Neuronal stem cell (in vitro differentiated cells): ENCODE measurements at regions not wholly inside any gene's neighbourhood (a gene's known extent, or its start where the extent isn't known, plus 50 kb on each side); places are given as distances from the start of the nearest gene placed in this dataset.

Source experiments
- DNase-seq: peaks from one replicate; pipeline ENCODE4 v3.0.0-alpha.2; 2013; ENCODE audit warnings: low spot score
- H2AFZ ChIP-seq: one replicate; pipeline ENCODE4 v1.6.1; 2013; ENCODE audit warnings: mild to moderate bottlenecking, low read length, inconsistent platforms
- H2AK5ac ChIP-seq: 2 replicates; pipeline ENCODE4 v1.6.1; 2013; ENCODE audit warnings: low read depth, mild to moderate bottlenecking, inconsistent platforms, low read length, moderate library complexity, mixed read lengths
- H2BK120ac ChIP-seq: 2 replicates; pipeline ENCODE4 v1.6.1; 2013; ENCODE audit warnings: low read depth, mild to moderate bottlenecking, inconsistent platforms, low read length, moderate library complexity, mixed read lengths
- H2BK12ac ChIP-seq: one replicate; pipeline ENCODE4 v1.6.1; 2013; ENCODE audit warnings: low read length, inconsistent platforms
- H2BK15ac ChIP-seq: 2 replicates; pipeline ENCODE4 v1.6.1; 2013; ENCODE audit warnings: mild to moderate bottlenecking, low read length, inconsistent platforms, mixed read lengths
- H2BK5ac ChIP-seq: one replicate; pipeline ENCODE4 v1.6.1; 2013; ENCODE audit warnings: inconsistent platforms, mild to moderate bottlenecking, low read length, moderate library complexity
- H3K14ac ChIP-seq: one replicate; pipeline ENCODE4 v1.6.1; 2013; ENCODE audit warnings: low read length, inconsistent platforms
- H3K18ac ChIP-seq: 2 replicates; pipeline ENCODE4 v1.6.1; 2013; ENCODE audit warnings: low read length, inconsistent platforms
- H3K23ac ChIP-seq: 2 replicates; pipeline ENCODE4 v1.6.1; 2013; ENCODE audit warnings: low read depth, mild to moderate bottlenecking, mixed read lengths, low read length, inconsistent platforms; ENCODE audit not compliant: poor library complexity
- H3K27ac ChIP-seq: replicated peaks from 3 replicates; pipeline ENCODE4 v1.5.1; 2013; ENCODE audit warnings: low read length, inconsistent platforms
- H3K27me3 ChIP-seq, 3 experiments: 2 replicates each; pipeline ENCODE4 v1.6.1; 2013; ENCODE audit warnings: low read length in 3 of 3, mild to moderate bottlenecking in 2 of 3, inconsistent platforms in 1 of 3, low read depth in 1 of 3, mixed read lengths in 1 of 3, moderate library complexity in 1 of 3; ENCODE audit not compliant: control insufficient read depth in 3 of 3, insufficient read depth in 3 of 3
- H3K36me3 ChIP-seq, 2 donors: replicated peaks in 1 of 2; 2 replicates each; pipeline ENCODE4 v1.6.1; 2013; ENCODE audit warnings: low read length in 2 of 2; ENCODE audit not compliant: control insufficient read depth in 2 of 2, insufficient read depth in 2 of 2
- H3K4ac ChIP-seq: 2 replicates; pipeline ENCODE4 v1.6.1; 2013; ENCODE audit warnings: inconsistent platforms, mild to moderate bottlenecking, low read length, moderate library complexity
- H3K4me1 ChIP-seq, 2 donors: 1 replicate in 1 of 2; 2 replicates in 1 of 2; pipeline ENCODE4 v1.6.1; 2013; ENCODE audit warnings: low read length in 2 of 2, low read depth in 1 of 2; ENCODE audit not compliant: control insufficient read depth in 2 of 2, insufficient read depth in 1 of 2
- H3K4me2 ChIP-seq: one replicate; pipeline ENCODE4 v1.6.1; 2013; ENCODE audit warnings: mild to moderate bottlenecking, low read length, inconsistent platforms; ENCODE audit not compliant: insufficient read depth, poor library complexity, severe bottlenecking
- H3K4me3 ChIP-seq, 2 donors: 2 replicates each; pipeline ENCODE4 v1.5.1; 2013; ENCODE audit warnings: low read length in 2 of 2, mild to moderate bottlenecking in 2 of 2, inconsistent platforms in 1 of 2, moderate library complexity in 1 of 2
- H3K79me1 ChIP-seq: one replicate; pipeline ENCODE4 v1.6.1; 2013; ENCODE audit warnings: low read depth, mild to moderate bottlenecking, inconsistent platforms, low read length, moderate library complexity
- H3K9ac ChIP-seq: one replicate; pipeline ENCODE4 v1.6.1; 2013; ENCODE audit warnings: mild to moderate bottlenecking, low read depth, low read length, inconsistent platforms; ENCODE audit not compliant: poor library complexity
- H3K9me3 ChIP-seq, 2 donors: replicated peaks in 1 of 2; 2 replicates each; pipeline versions ENCODE3 to v1.6.1; 2013; ENCODE audit warnings: low read length in 2 of 2, mild to moderate bottlenecking in 2 of 2, inconsistent platforms in 1 of 2, low read depth in 1 of 2, mixed read lengths in 1 of 2, moderate library complexity in 1 of 2; ENCODE audit not compliant: control insufficient read depth in 2 of 2, insufficient read depth in 1 of 2
- H4K8ac ChIP-seq: one replicate; pipeline ENCODE4 v1.6.1; 2013; ENCODE audit warnings: low read depth, mild to moderate bottlenecking, inconsistent platforms, low read length, moderate library complexity
- H4K91ac ChIP-seq: one replicate; pipeline ENCODE4 v1.6.1; 2013; ENCODE audit warnings: low read length, low read depth, mild to moderate bottlenecking, inconsistent platforms; ENCODE audit not compliant: poor library complexity
- WGBS, 2 donors: extraction: QIAGEN DNeasy Blood & Tissue Kit; methylation state at CpG; one replicate each; pipeline ENCODE4 v1.1.7; 2013; ENCODE audit warnings: missing lambda C conversion rate in 2 of 2, mixed read lengths in 1 of 2; ENCODE audit not compliant: insufficient read length in 2 of 2, insufficient replicate concordance in 1 of 2; ENCODE audit errors: extremely low coverage in 2 of 2; 5-methylcytosine and 5-hydroxymethylcytosine counted together

- Histone ChIP-seq H4K91ac (no peak overlapping the region), H2AK5ac (no peak overlapping the region), H3K27me3 (no peaks in the 10 kb centered on the region), H3K4me2 (no peak overlapping the region), H3K4me1 (no peaks in the 10 kb centered on the region), H3K4ac (no peak overlapping the region), H2AFZ (no peak overlapping the region), H3K18ac (no peak overlapping the region), H2BK12ac (no peak overlapping the region), H3K23ac (no peak overlapping the region), H3K9ac (no peak overlapping the region), H2BK15ac (no peak overlapping the region), H3K4me3 (no peak overlapping the region), H2BK120ac (no peak overlapping the region), H3K27ac (no peak overlapping the region), H3K14ac (no peak overlapping the region), H3K9me3 (no peaks in the 10 kb centered on the region), H3K79me1 (no peaks in the 10 kb centered on the region), H2BK5ac (no peak overlapping the region), H4K8ac (no peak overlapping the region), H3K36me3 (no peaks in the 10 kb centered on the region)
- WGBS, 2 donors: no CpG with 5 or more reads among the region's 1 CpG
- DNase-seq: no peak
Measured at GRCh38 chr16:59410451-59410850, 676.3 kb upstream of the GOT2 start.

GRCh38 chr16:59405802-59406201, 671.7 kb upstream of the GOT2 start:
- no peak overlapping the region for H4K91ac ChIP-seq
- H3K9me3 ChIP-seq: no peaks in the 10 kb centered on the region
- H3K23ac ChIP-seq: no peak overlapping the region
- no peak overlapping the region for H3K4ac ChIP-seq
- no peak overlapping the region for H2BK15ac ChIP-seq
- no CpG with 5 or more reads among the region's 2 CpGs for WGBS, 2 donors
- no peak for DNase-seq
- H3K14ac ChIP-seq: no peak overlapping the region
- H3K4me1 ChIP-seq: no peaks in the 10 kb centered on the region
- H2BK12ac ChIP-seq: no peak overlapping the region
- no peak overlapping the region for H3K4me2 ChIP-seq
- H3K9ac ChIP-seq: no peak overlapping the region
- no peak overlapping the region for H2AFZ ChIP-seq
- H3K27ac ChIP-seq: no peak overlapping the region
- no peak overlapping the region for H3K18ac ChIP-seq
- no peak overlapping the region for H4K8ac ChIP-seq
- no peaks in the 10 kb centered on the region for H3K27me3 ChIP-seq
- H2BK5ac ChIP-seq: no peak overlapping the region
- H3K36me3 ChIP-seq: no peaks in the 10 kb centered on the region
- no peak overlapping the region for H2AK5ac ChIP-seq
- H3K4me3 ChIP-seq: no peak overlapping the region
- no peak overlapping the region for H2BK120ac ChIP-seq
- no peaks in the 10 kb centered on the region for H3K79me1 ChIP-seq

- H4K8ac ChIP-seq: no peak overlapping the region
- no peak overlapping the region for H2BK15ac ChIP-seq
- H3K79me1 ChIP-seq: no peaks in the 10 kb centered on the region
- no peak overlapping the region for H3K4me2 ChIP-seq
- WGBS, 2 donors: no CpG with 5 or more reads among the region's 2 CpGs
- H3K9ac ChIP-seq: no peak overlapping the region
- no peaks in the 10 kb centered on the region for H3K36me3 ChIP-seq
- no peak overlapping the region for H2BK5ac ChIP-seq
- no peak overlapping the region for H3K4ac ChIP-seq
- H2AFZ ChIP-seq: no peak overlapping the region
- no peaks in the 10 kb centered on the region for H3K4me1 ChIP-seq
- H2BK12ac ChIP-seq: no peak overlapping the region
- H3K18ac ChIP-seq: no peak overlapping the region
- H2AK5ac ChIP-seq: no peak overlapping the region
- no peak overlapping the region for H4K91ac ChIP-seq
- DNase-seq: no peak
- H3K27ac ChIP-seq: no peak overlapping the region
- H3K9me3 ChIP-seq: no peaks in the 10 kb centered on the region
- H3K27me3 ChIP-seq: no peaks in the 10 kb centered on the region
- no peak overlapping the region for H2BK120ac ChIP-seq
- H3K4me3 ChIP-seq: no peak overlapping the region
- H3K14ac ChIP-seq: no peak overlapping the region
- no peak overlapping the region for H3K23ac ChIP-seq
Measured at GRCh38 chr16:59404509-59404908, 670.4 kb upstream of the GOT2 start.

- Histone ChIP-seq H2BK5ac (no peak overlapping the region), H3K27me3 (no peaks in the 10 kb centered on the region), H3K4ac (no peak overlapping the region), H2BK15ac (no peak overlapping the region), H2BK12ac (no peak overlapping the region), H2BK120ac (no peak overlapping the region), H2AFZ (no peak overlapping the region), H3K4me3 (no peak overlapping the region), H3K9me3 (no peaks in the 10 kb centered on the region), H2AK5ac (no peak overlapping the region), H3K36me3 (no peaks in the 10 kb centered on the region), H3K18ac (no peak overlapping the region), H4K91ac (no peak overlapping the region), H3K27ac (no peak overlapping the region), H3K9ac (no peak overlapping the region), H3K4me1 (no peaks in the 10 kb centered on the region), H3K79me1 (no peaks in the 10 kb centered on the region), H3K23ac (no peak overlapping the region), H3K4me2 (no peak overlapping the region), H4K8ac (no peak overlapping the region), H3K14ac (no peak overlapping the region)
- no peak for DNase-seq
Measured at GRCh38 chr16:59400830-59401229, 666.7 kb upstream of the GOT2 start.
